H1 (cell line): ENCODE measurements at regions not wholly inside any gene's neighbourhood (a gene's known extent, or its start where the extent isn't known, plus 50 kb on each side); places are given as distances from the start of the nearest gene placed in this dataset.

ENCODE experiments used
- CTCF ChIA-PET: fragments of 300-600 bp; sonication (Branson Sonifier 250); formaldehyde crosslinking; loops from one replicate; lab custom pipeline; 2021; ENCODE audit not compliant: partially characterized antibody; lab: Charles Lee
- POLR2A ChIA-PET: fragments of 300-600 bp; sonication (Branson Sonifier 250); formaldehyde crosslinking; loops from one replicate; lab custom pipeline; 2021; ENCODE audit warnings: inconsistent platforms; ENCODE audit not compliant: partially characterized antibody; lab: Charles Lee
- DNase-seq, 2 experiments: peaks; one replicate each; pipeline versions ENCODE4 v3.0.0 to v3.0.0-alpha.2; 2010 to 2022; ENCODE audit warnings: low spot score in 2 of 2, low read depth in 1 of 2, mixed read lengths in 1 of 2
- FAIRE-seq: peaks from 2 replicates; lab custom pipeline; 2011; peaks lifted over from hg19 to GRCh38; lab: Jason Lieb, UNC
- H2AFZ ChIP-seq: 2 replicates; pipeline ENCODE4 v1.8.1; 2012; ENCODE audit warnings: low read length, inconsistent platforms
- H2AK5ac ChIP-seq: 2 replicates; pipeline ENCODE4 v1.6.1; 2013; ENCODE audit warnings: low read depth, low read length
- H2BK120ac ChIP-seq: replicated peaks from 2 replicates; pipeline ENCODE3; 2013; ENCODE audit warnings: low read depth, low read length, inconsistent platforms
- H2BK12ac ChIP-seq: 2 replicates; pipeline ENCODE4 v1.6.1; 2013; ENCODE audit warnings: low read depth, low read length
- H2BK15ac ChIP-seq: 2 replicates; pipeline ENCODE4 v1.6.1; 2013; ENCODE audit warnings: low read length
- H2BK20ac ChIP-seq: 2 replicates; pipeline ENCODE4 v1.6.1; 2013; ENCODE audit warnings: low read length
- H2BK5ac ChIP-seq: 2 replicates; pipeline ENCODE4 v1.6.1; 2013; ENCODE audit warnings: low read depth, low read length
- H3K14ac ChIP-seq: 2 replicates; pipeline ENCODE4 v1.6.1; 2013; ENCODE audit warnings: inconsistent platforms; ENCODE audit not compliant: insufficient read length
- H3K18ac ChIP-seq: 2 replicates; pipeline ENCODE4 v1.6.1; 2013; ENCODE audit warnings: low read length; ENCODE audit errors: extremely low read depth
- H3K23ac ChIP-seq: 2 replicates; pipeline ENCODE4 v1.6.1; 2013; ENCODE audit warnings: inconsistent platforms; ENCODE audit not compliant: insufficient read length
- H3K23me2 ChIP-seq: 2 replicates; pipeline ENCODE4 v1.6.1; 2013; ENCODE audit warnings: low read depth, low read length
- H3K27ac ChIP-seq: 2 replicates; pipeline ENCODE4 v1.6.1; 2011; ENCODE audit warnings: low read depth, low read length, inconsistent platforms
- H3K27me3 ChIP-seq, 4 experiments: replicated peaks in 1 of 4; 1 replicate in 1 of 4; 2 replicates in 3 of 4; pipeline versions ENCODE4 v1.6.1 to v1.8.1; 2011 to 2013; ENCODE audit warnings: low read length in 3 of 4, mild to moderate bottlenecking in 3 of 4, inconsistent platforms in 2 of 4, mixed read lengths in 2 of 4, moderate library complexity in 1 of 4; ENCODE audit not compliant: control insufficient read depth in 3 of 4, insufficient read depth in 3 of 4; ENCODE audit errors: extremely low read depth in 1 of 4
- H3K36me3 ChIP-seq, 4 experiments: 2 replicates each; pipeline versions ENCODE4 v1.6.1 to v1.8.1; 2011 to 2013; ENCODE audit warnings: mild to moderate bottlenecking in 4 of 4, low read length in 3 of 4, moderate library complexity in 2 of 4, control low read depth in 1 of 4, inconsistent platforms in 1 of 4; ENCODE audit not compliant: insufficient read depth in 4 of 4, control insufficient read depth in 2 of 4
- H3K4ac ChIP-seq: replicated peaks from 2 replicates; pipeline ENCODE3; 2013; ENCODE audit warnings: low read length, low read depth, mixed read lengths, inconsistent platforms; ENCODE audit not compliant: insufficient read length
- H3K4me1 ChIP-seq, 4 experiments: replicated peaks in 1 of 4; 1 replicate in 1 of 4; 2 replicates in 3 of 4; pipeline versions ENCODE4 v1.6.1 to v1.8.1; 2011 to 2013; ENCODE audit warnings: low read length in 3 of 4, inconsistent platforms in 2 of 4, mixed read lengths in 1 of 4; ENCODE audit not compliant: insufficient read depth in 4 of 4, control insufficient read depth in 3 of 4
- H3K4me2 ChIP-seq, 2 experiments: 2 replicates each; pipeline versions ENCODE4 v1.6.1 to v1.8.1; 2011 to 2013; ENCODE audit warnings: low read depth in 2 of 2, low read length in 2 of 2, control low read depth in 1 of 2, inconsistent platforms in 1 of 2, mild to moderate bottlenecking in 1 of 2; ENCODE audit not compliant: insufficient read depth in 1 of 2
- H3K4me3 ChIP-seq, 4 experiments: fragments of 200-600, 300-600 bp in 1 of 4; sonication (generic), shearing (Covaris generic), sonication (Bioruptor Twin) in 1 of 4; 2 replicates each; pipeline versions ENCODE4 v1.5.1 to v1.8.1; 2011 to 2016; ENCODE audit warnings: low read length in 4 of 4, low read depth in 3 of 4, control low read depth in 2 of 4, inconsistent platforms in 2 of 4, mild to moderate bottlenecking in 2 of 4, mixed read lengths in 1 of 4, moderate library complexity in 1 of 4; ENCODE audit not compliant: insufficient read depth in 2 of 4; ENCODE audit errors: extremely low read depth in 1 of 4
- H3K56ac ChIP-seq: replicated peaks from 2 replicates; pipeline ENCODE3; 2013; ENCODE audit warnings: low read depth, mild to moderate bottlenecking, mixed read lengths, low read length, inconsistent platforms; ENCODE audit not compliant: insufficient read length
- H3K79me1 ChIP-seq: 2 replicates; pipeline ENCODE4 v1.6.1; 2013; ENCODE audit warnings: low read depth, low read length, control low read depth
- H3K79me2 ChIP-seq, 2 experiments: 2 replicates each; pipeline versions ENCODE4 v1.6.1 to v1.8.1; 2012 to 2013; ENCODE audit warnings: low read length in 2 of 2, mild to moderate bottlenecking in 2 of 2, inconsistent platforms in 1 of 2; ENCODE audit not compliant: insufficient read depth in 2 of 2, control insufficient read depth in 1 of 2
- H3K9ac ChIP-seq, 4 experiments: replicated peaks in 1 of 4; 1 replicate in 1 of 4; 2 replicates in 3 of 4; pipeline versions ENCODE4 v1.6.1 to v1.8.1; 2011 to 2013; ENCODE audit warnings: low read depth in 3 of 4, low read length in 3 of 4, control low read depth in 2 of 4, mild to moderate bottlenecking in 2 of 4, moderate library complexity in 2 of 4, inconsistent platforms in 1 of 4; ENCODE audit errors: extremely low read depth in 1 of 4
- H3K9me3 ChIP-seq, 2 experiments: 2 replicates each; pipeline versions ENCODE4 v1.6.1 to v1.8.1; 2012 to 2013; ENCODE audit warnings: mild to moderate bottlenecking in 2 of 2, moderate library complexity in 2 of 2, control low read depth in 1 of 2, inconsistent platforms in 1 of 2, low read depth in 1 of 2, low read length in 1 of 2, mixed read lengths in 1 of 2; ENCODE audit not compliant: insufficient read depth in 2 of 2
- H4K20me1 ChIP-seq, 2 experiments: replicated peaks in 1 of 2; 2 replicates each; pipeline versions ENCODE3 to v1.8.1; 2011 to 2013; ENCODE audit warnings: inconsistent platforms in 2 of 2, low read length in 2 of 2, mild to moderate bottlenecking in 1 of 2; ENCODE audit not compliant: insufficient read depth in 2 of 2, control insufficient read depth in 1 of 2
- H4K5ac ChIP-seq: 2 replicates; pipeline ENCODE4 v1.6.1; 2013; ENCODE audit warnings: low read length, low read depth, mixed read lengths, inconsistent platforms; ENCODE audit not compliant: insufficient read length
- H4K8ac ChIP-seq: 2 replicates; pipeline ENCODE4 v1.8.0; 2013; ENCODE audit warnings: mild to moderate bottlenecking, moderate library complexity, low read length, inconsistent platforms; ENCODE audit not compliant: insufficient read depth; ENCODE audit errors: extremely low read depth
- H4K91ac ChIP-seq: replicated peaks from 2 replicates; pipeline ENCODE3; 2013; ENCODE audit warnings: low read length, mixed read lengths, inconsistent platforms; ENCODE audit not compliant: insufficient read length
- JUND ChIP-seq: IDR thresholded peaks from 2 replicates; pipeline ENCODE4 v1.6.1; 2011; ENCODE audit warnings: mild to moderate bottlenecking, improper control_type of control experiment, low read length
- POLR2A ChIP-seq, 2 experiments: IDR thresholded peaks; 1 replicate in 1 of 2; 2 replicates in 1 of 2; pipeline ENCODE4 v1.6.1; 2011; ENCODE audit warnings: low read depth in 2 of 2, low read length in 2 of 2, mild to moderate bottlenecking in 2 of 2; ENCODE audit errors: control extremely low read depth in 1 of 2
- RBBP5 ChIP-seq: IDR thresholded peaks from 2 replicates; pipeline ENCODE4 v1.7.1; 2012; ENCODE audit warnings: low read depth, mild to moderate bottlenecking, inconsistent platforms, low read length, moderate library complexity, borderline replicate concordance
- RXRA ChIP-seq: IDR thresholded peaks from 2 replicates; pipeline ENCODE4 v1.6.1; 2011; ENCODE audit warnings: low read depth, mild to moderate bottlenecking, low read length, moderate library complexity; ENCODE audit not compliant: insufficient read depth
- SP2 ChIP-seq: IDR thresholded peaks from 2 replicates; pipeline ENCODE4 v1.6.1; 2012; ENCODE audit warnings: mild to moderate bottlenecking, low read length, inconsistent platforms
- TAF1 ChIP-seq: IDR thresholded peaks from 2 replicates; pipeline ENCODE4 v1.6.1; 2011; ENCODE audit warnings: mild to moderate bottlenecking, low read depth, low read length
- USF2 ChIP-seq: IDR thresholded peaks from 2 replicates; pipeline ENCODE4 v1.6.1; 2011; ENCODE audit warnings: low read length, improper control_type of control experiment
- WGBS, 2 experiments: shearing (Covaris generic) in 1 of 2; methylation state at CpG; one replicate each; pipeline versions ENCODE4 v1.1.6 to v1.1.7; 2013 to 2015; ENCODE audit warnings: low lambda C conversion rate in 2 of 2, mixed read lengths in 2 of 2, inconsistent platforms in 1 of 2, low coverage in 1 of 2, missing lambda C conversion rate in 1 of 2; ENCODE audit not compliant: insufficient replicate concordance in 2 of 2, insufficient coverage in 1 of 2, insufficient read length in 1 of 2; ENCODE audit errors: extremely low coverage in 1 of 2, missing lambda C conversion rate in 1 of 2; 5-methylcytosine and 5-hydroxymethylcytosine counted together

- no peak overlapping the region for H3K56ac ChIP-seq
- DNase-seq (no peak), FAIRE-seq (no peak)
- H3K18ac ChIP-seq: no peak overlapping the region
- CTCF ChIA-PET: interaction anchor here (1.1 to 1.4 kb wide), 2 partner anchors 19 to 22 kb away, joined by 4 read pairs; no protein-coding TSS in a partner anchor
- no peak overlapping the region for H2BK15ac ChIP-seq
- no peaks in the 10 kb centered on the region for H3K36me3 ChIP-seq
- H3K23ac ChIP-seq: no peak overlapping the region
- no peaks in the 10 kb centered on the region for H3K79me1 ChIP-seq
- no peaks in the 10 kb centered on the region for H4K20me1 ChIP-seq
- no peak overlapping the region for H4K5ac ChIP-seq
- H3K23me2 ChIP-seq: no peaks in the 10 kb centered on the region
- no peak overlapping the region for H3K4ac ChIP-seq
- H3K27me3 ChIP-seq: no peaks in the 10 kb centered on the region
- no peak overlapping the region for H4K8ac ChIP-seq
- H3K9ac ChIP-seq: no peak overlapping the region
- H2AFZ ChIP-seq: no peak overlapping the region
- no peak for TF ChIP-seq POLR2A (IDR thresholded peaks at IDR 0.05; ENCODE audit: control extremely low read depth in 1 of 2, low read depth in 2 of 2, low read length in 2 of 2)
- no peak for TF ChIP-seq TAF1
- no peak for TF ChIP-seq SP2
- no peak for TF ChIP-seq USF2
- no peak for TF ChIP-seq JUND
- no peak for TF ChIP-seq RXRA
- no peak for TF ChIP-seq RBBP5
- no peak overlapping the region for H2BK120ac ChIP-seq
- no peak overlapping the region for H4K91ac ChIP-seq
- H3K9me3 ChIP-seq: no peaks in the 10 kb centered on the region
- no peak overlapping the region for H2BK20ac ChIP-seq
- no peak overlapping the region for H3K14ac ChIP-seq
- POLR2A ChIA-PET: interaction anchor here (1.2 kb wide), 1 partner anchor 193 kb away, joined by 3 read pairs; the partner anchor contains the start of gene CEP135
- WGBS, 2 experiments: 98% methylated on average over 3 of the region's 3 CpGs; no CpG with 5 or more reads in 1 of the 2 experiments
- H2AK5ac ChIP-seq: no peak overlapping the region
- H3K4me3 ChIP-seq: no peak overlapping the region
- no peaks in the 10 kb centered on the region for H3K4me1 ChIP-seq
- no peak overlapping the region for H3K4me2 ChIP-seq
- no peak overlapping the region for H3K27ac ChIP-seq
- no peak overlapping the region for H2BK12ac ChIP-seq
- no peak overlapping the region for H2BK5ac ChIP-seq
- no peaks in the 10 kb centered on the region for H3K79me2 ChIP-seq
Observed at GRCh38 chr4:55756208-55756607, 63.4 kb upstream of the EXOC1L start.
